CD4-positive, alpha-beta T cell (primary cell): ENCODE measurements at regions not wholly inside any gene's neighbourhood (a gene's known extent, or its start where the extent isn't known, plus 50 kb on each side); places are given as distances from the start of the nearest gene placed in this dataset.

ENCODE experiments used
- ATAC-seq: fragments of 200-7000 bp; cut with Tn5 transposase; one replicate; pipeline ENCODE4 v1.10.0; 2022; ENCODE audit warnings: mild to moderate bottlenecking; ENCODE audit not compliant: poor library complexity
- CTCF ChIA-PET: fragments of 350-600 bp; sonication (Branson Sonifier 250); formaldehyde crosslinking; loops from one replicate; lab custom pipeline; 2021; ENCODE audit warnings: antibody characterized with exemption, inconsistent platforms; lab: Charles Lee
- POLR2A ChIA-PET: fragments of 350-600 bp; sonication (Branson Sonifier 250); formaldehyde crosslinking; loops from one replicate; lab custom pipeline; 2021; ENCODE audit warnings: antibody characterized with exemption, inconsistent platforms; lab: Charles Lee
- DNase-seq, 14 experiments: peaks; one replicate each; pipeline ENCODE4 v3.0.0-alpha.2; 2013 to 2020; ENCODE audit warnings: mixed read lengths in 2 of 14
- H3K27ac ChIP-seq, 2 donors: one replicate each; pipeline versions ENCODE4 v1.5.1 to v1.7.0; 2013; ENCODE audit warnings: low read length in 2 of 2, low read depth in 1 of 2, mild to moderate bottlenecking in 1 of 2
- H3K27me3 ChIP-seq, 2 experiments: 1 replicate in 1 of 2; 2 replicates in 1 of 2; pipeline versions ENCODE4 v1.6.1 to v1.7.0; 2013; ENCODE audit warnings: low read length in 2 of 2, control low read depth in 1 of 2, mild to moderate bottlenecking in 1 of 2, moderate library complexity in 1 of 2; ENCODE audit not compliant: insufficient read depth in 2 of 2, control insufficient read depth in 1 of 2
- H3K36me3 ChIP-seq: one replicate; pipeline ENCODE4 v1.6.1; 2013; ENCODE audit warnings: low read length, control low read depth; ENCODE audit not compliant: insufficient read depth
- H3K4me1 ChIP-seq: one replicate; pipeline ENCODE4 v1.6.1; 2013; ENCODE audit warnings: low read length, control low read depth; ENCODE audit not compliant: insufficient read depth
- H3K4me3 ChIP-seq: one replicate; pipeline ENCODE4 v1.5.1; 2013; ENCODE audit warnings: mild to moderate bottlenecking, low read length, moderate library complexity
- H3K9me3 ChIP-seq, 2 experiments: 1 replicate in 1 of 2; 2 replicates in 1 of 2; pipeline versions ENCODE4 v1.6.1 to v1.7.0; 2013; ENCODE audit warnings: low read length in 2 of 2, mild to moderate bottlenecking in 2 of 2, control low read depth in 1 of 2, moderate library complexity in 1 of 2; ENCODE audit not compliant: control insufficient read depth in 1 of 2, insufficient read depth in 1 of 2
- H3K27ac Mint-ChIP-seq: one replicate; pipeline ENCODE4 v1.8.0; 2020; ENCODE audit warnings: mixed read lengths
- H3K27me3 Mint-ChIP-seq: one replicate; pipeline ENCODE4 v1.8.0; 2021; ENCODE audit warnings: mixed read lengths
- H3K36me3 Mint-ChIP-seq: one replicate; pipeline ENCODE4 v1.8.0; 2021; ENCODE audit warnings: low read depth, mixed read lengths
- H3K4me1 Mint-ChIP-seq: one replicate; pipeline ENCODE4 v1.8.0; 2021; ENCODE audit warnings: low read depth, mixed read lengths
- H3K4me3 Mint-ChIP-seq: one replicate; pipeline ENCODE4 v1.8.0; 2020; ENCODE audit warnings: mild to moderate bottlenecking, mixed read lengths
- H3K9me3 Mint-ChIP-seq: one replicate; pipeline ENCODE4 v1.8.0; 2020; ENCODE audit warnings: mixed read lengths
- intact Hi-C, 2 experiments: fragments of 100-400 bp; cut with DNase I in 1 of 2; cut with micrococcal nuclease in 1 of 2; formaldehyde crosslinking; loops; one replicate each; pipeline versions ENCODE4 v1.15.1 to v1.9.0; 2023 to 2025; cut with DNase I, micrococcal nuclease
- TF ChIP-seq, protein P1 (sequence below): fragments of 200-600 bp; IDR thresholded peaks from one replicate; pipeline ENCODE4 v1.8.0; 2022; ENCODE audit warnings: antibody characterized with exemption, mild to moderate bottlenecking

DNA sequence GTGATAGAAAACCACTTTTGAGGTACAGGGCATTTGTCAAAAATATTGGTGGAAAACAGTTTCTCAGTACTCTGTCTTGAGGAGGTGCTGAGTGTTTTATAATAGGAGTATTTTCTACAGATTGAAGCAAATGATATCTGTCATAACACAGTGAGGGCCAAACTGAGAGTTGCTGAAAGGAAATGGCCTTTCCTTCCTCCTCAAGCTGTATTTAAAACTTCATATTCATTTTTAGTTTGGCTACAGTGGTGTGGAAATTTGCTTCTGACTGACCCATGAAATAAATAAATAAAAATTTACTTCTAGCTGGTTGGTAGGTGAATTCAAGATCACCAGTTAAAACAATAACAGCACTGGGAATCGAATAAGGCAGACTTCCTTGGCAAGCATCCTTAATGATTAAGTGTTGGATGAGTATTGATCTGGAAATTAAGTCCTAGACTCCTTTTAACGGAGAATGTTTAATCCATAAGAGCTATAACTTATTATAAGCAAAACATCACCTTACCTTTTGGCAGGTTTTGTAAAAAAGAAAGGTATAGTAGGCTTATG, 828.6 kb upstream of the CITED2 start:
- H3K27me3 Mint-ChIP-seq: no peaks in the 10 kb centered on the region
- no peaks in the 10 kb centered on the region for H3K9me3 Mint-ChIP-seq
- H3K36me3 Mint-ChIP-seq: no peaks in the 10 kb centered on the region
- no peaks in the 10 kb centered on the region for H3K4me1 Mint-ChIP-seq
- DNase-seq (no peak), ATAC-seq (no peak)
- TF ChIP-seq, protein P1, sequence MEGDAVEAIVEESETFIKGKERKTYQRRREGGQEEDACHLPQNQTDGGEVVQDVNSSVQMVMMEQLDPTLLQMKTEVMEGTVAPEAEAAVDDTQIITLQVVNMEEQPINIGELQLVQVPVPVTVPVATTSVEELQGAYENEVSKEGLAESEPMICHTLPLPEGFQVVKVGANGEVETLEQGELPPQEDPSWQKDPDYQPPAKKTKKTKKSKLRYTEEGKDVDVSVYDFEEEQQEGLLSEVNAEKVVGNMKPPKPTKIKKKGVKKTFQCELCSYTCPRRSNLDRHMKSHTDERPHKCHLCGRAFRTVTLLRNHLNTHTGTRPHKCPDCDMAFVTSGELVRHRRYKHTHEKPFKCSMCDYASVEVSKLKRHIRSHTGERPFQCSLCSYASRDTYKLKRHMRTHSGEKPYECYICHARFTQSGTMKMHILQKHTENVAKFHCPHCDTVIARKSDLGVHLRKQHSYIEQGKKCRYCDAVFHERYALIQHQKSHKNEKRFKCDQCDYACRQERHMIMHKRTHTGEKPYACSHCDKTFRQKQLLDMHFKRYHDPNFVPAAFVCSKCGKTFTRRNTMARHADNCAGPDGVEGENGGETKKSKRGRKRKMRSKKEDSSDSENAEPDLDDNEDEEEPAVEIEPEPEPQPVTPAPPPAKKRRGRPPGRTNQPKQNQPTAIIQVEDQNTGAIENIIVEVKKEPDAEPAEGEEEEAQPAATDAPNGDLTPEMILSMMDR: no peak
- CTCF ChIA-PET: no interaction called here
- H3K27ac Mint-ChIP-seq: no peak overlapping the region
- Histone ChIP-seq H3K4me1 (no peaks in the 10 kb centered on the region), H3K36me3 (no peaks in the 10 kb centered on the region), H3K27ac (no peak overlapping the region), H3K27me3 (no peaks in the 10 kb centered on the region), H3K9me3 (no peaks in the 10 kb centered on the region), H3K4me3 (no peak overlapping the region)
- intact Hi-C loops: no loop called here
- no peak overlapping the region for H3K4me3 Mint-ChIP-seq
- POLR2A ChIA-PET: no interaction called here

DNA sequence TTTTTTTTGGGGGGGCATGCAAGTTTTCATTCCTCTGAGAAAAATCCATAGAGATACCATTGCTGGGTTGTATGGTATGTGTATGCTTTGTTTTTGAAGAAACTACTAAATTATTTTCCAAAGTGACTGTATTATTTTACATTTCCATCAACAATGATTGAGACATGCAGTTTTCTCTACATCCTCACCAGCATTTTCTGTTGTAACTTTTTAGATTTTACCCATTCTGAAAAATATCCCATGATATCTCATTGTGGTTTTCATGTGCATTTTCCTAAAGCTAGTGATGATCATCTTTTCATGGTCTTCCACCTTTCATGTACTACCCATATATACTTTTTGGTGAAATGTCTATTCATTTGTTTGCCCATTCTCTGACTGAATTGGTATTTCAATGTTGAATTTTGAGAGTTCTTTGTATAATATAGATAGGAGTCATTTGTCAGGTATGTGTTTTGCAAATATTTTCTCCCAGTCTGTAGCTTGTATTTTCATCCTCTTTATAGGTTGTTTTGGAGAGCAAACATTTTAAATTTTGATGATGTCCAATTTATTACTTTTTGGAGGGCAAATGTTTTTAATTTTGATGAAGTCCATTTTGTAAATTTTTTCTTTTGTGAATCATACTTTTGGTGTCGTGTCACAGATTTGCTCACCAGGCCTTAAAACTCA, 827.5 kb upstream of the CITED2 start:
- DNase-seq (no peak), ATAC-seq (no peak)
- Mint-ChIP-seq H3K27ac (no peak overlapping the region), H3K4me1 (no peaks in the 10 kb centered on the region), H3K27me3 (no peaks in the 10 kb centered on the region), H3K9me3 (no peaks in the 10 kb centered on the region), H3K36me3 (no peaks in the 10 kb centered on the region), H3K4me3 (no peak overlapping the region)
- Histone ChIP-seq H3K27ac (no peak overlapping the region), H3K27me3 (no peaks in the 10 kb centered on the region), H3K4me1 (no peaks in the 10 kb centered on the region), H3K9me3 (no peaks in the 10 kb centered on the region), H3K36me3 (no peaks in the 10 kb centered on the region), H3K4me3 (no peak overlapping the region)
- TF ChIP-seq, protein P1: no peak
- POLR2A ChIA-PET: no interaction called here
- CTCF ChIA-PET: no interaction called here
- intact Hi-C loops: no loop called here

DNA sequence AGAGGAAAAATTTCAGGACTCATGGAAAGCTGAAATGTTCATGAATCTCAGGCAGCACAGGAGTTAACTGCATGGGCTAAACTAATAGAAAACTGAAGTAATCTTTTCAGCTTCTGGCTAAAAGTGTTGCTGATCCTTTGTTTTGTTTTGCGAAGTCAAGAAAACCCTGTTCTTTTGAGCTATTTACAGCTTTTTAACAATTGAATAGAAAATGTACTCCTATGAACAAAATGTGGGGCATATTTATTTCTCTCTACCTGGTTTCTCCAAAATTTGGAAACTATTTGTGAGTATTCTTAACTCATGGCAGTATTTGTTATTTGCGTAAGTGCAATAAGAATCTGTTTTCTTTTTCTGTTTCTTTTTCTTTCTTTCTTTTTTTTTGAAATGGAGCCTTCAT, 818.8 kb upstream of the CITED2 start:
- no peaks in the 10 kb centered on the region for H3K36me3 Mint-ChIP-seq
- peaks cover 8 to 10% of the 10 kb centered on the region in 2 experiments for H3K9me3 ChIP-seq
- intact Hi-C loops: no loop called here
- H3K9me3 Mint-ChIP-seq: peaks cover 8% of the 10 kb centered on the region
- H3K27ac Mint-ChIP-seq: no peak overlapping the region
- ATAC-seq (no peak), DNase-seq (no peak)
- peaks cover 6% of the 10 kb centered on the region for H3K27me3 Mint-ChIP-seq
- ChIA-PET POLR2A (no interaction called here), CTCF (no interaction called here)
- no peak overlapping the region for H3K4me3 Mint-ChIP-seq
- TF ChIP-seq, protein P1: no peak
- no peak overlapping the region for H3K4me3 ChIP-seq
- H3K27ac ChIP-seq: no peak overlapping the region
- H3K36me3 ChIP-seq: no peaks in the 10 kb centered on the region
- no peaks in the 10 kb centered on the region for H3K4me1 Mint-ChIP-seq
- H3K4me1 ChIP-seq: no peaks in the 10 kb centered on the region
- no peaks in the 10 kb centered on the region for H3K27me3 ChIP-seq
